HUDEP-2 (cell line): ENCODE measurements at regions not wholly inside any gene's neighbourhood (a gene's known extent, or its start where the extent isn't known, plus 50 kb on each side); places are given as distances from the start of the nearest gene placed in this dataset.
A peak's percentile ranks its signal among the peaks of the same experiment; 100 is the strongest.

Source experiments
- DNase-seq, 76 experiments: peaks; one replicate each; lab custom pipeline; 2025; ENCODE audit not compliant: unreplicated experiment in 76 of 76; lab: John Stamatoyannopoulos, UW

- DNase-seq, result no peak
Observed at GRCh38 chr5:141753143-141753970, 71.3 kb upstream of the ARAP3 start.

GRCh38 chr5:141747152-141748141 lies 65.4 kb upstream of the ARAP3 start:
- peak in 22 of 76 experiments; percentile 4 to 47 (median 15) for DNase-seq

GRCh38 chr5:141746395-141746794 lies 64.4 kb upstream of the ARAP3 start:
- no peak for DNase-seq

GRCh38 chr5:141745390-141745789 lies 63.4 kb upstream of the ARAP3 start:
- no peak for DNase-seq

GRCh38 chr5:141743866-141744272 lies 61.8 kb upstream of the ARAP3 start:
- no peak for DNase-seq

- DNase-seq, result peak in 11 of 76 experiments; percentile 2 to 25 (median 5)
Observed at GRCh38 chr5:141742866-141743851, 61.1 kb upstream of the ARAP3 start.

- no peak for DNase-seq
Observed at GRCh38 chr5:141742144-141742543, 60.1 kb upstream of the ARAP3 start.

GRCh38 chr5:141740885-141741284 lies 58.9 kb upstream of the ARAP3 start:
- DNase-seq, result no peak

GRCh38 chr5:141737535-141737934 lies 55.5 kb upstream of the ARAP3 start:
- DNase-seq, result no peak

GRCh38 chr5:141735823-141736222 lies 53.8 kb upstream of the ARAP3 start:
- no peak for DNase-seq

- DNase-seq, result peak in 23 of 76 experiments; percentile 1 to 62 (median 13)
Observed at GRCh38 chr5:141734501-141735229, 52.6 kb upstream of the ARAP3 start.

GRCh38 chr5:141733198-141733597 lies 51.2 kb upstream of the ARAP3 start:
- DNase-seq, result no peak

- DNase-seq, result no peak
Observed at GRCh38 chr5:141732417-141732816, 50.4 kb upstream of the ARAP3 start.
